ENCODE measurements at regions not wholly inside any gene's neighbourhood (a gene's known extent, or its start where the extent isn't known, plus 50 kb on each side); places are given as distances from the start of the nearest gene placed in this dataset.

DNA sequence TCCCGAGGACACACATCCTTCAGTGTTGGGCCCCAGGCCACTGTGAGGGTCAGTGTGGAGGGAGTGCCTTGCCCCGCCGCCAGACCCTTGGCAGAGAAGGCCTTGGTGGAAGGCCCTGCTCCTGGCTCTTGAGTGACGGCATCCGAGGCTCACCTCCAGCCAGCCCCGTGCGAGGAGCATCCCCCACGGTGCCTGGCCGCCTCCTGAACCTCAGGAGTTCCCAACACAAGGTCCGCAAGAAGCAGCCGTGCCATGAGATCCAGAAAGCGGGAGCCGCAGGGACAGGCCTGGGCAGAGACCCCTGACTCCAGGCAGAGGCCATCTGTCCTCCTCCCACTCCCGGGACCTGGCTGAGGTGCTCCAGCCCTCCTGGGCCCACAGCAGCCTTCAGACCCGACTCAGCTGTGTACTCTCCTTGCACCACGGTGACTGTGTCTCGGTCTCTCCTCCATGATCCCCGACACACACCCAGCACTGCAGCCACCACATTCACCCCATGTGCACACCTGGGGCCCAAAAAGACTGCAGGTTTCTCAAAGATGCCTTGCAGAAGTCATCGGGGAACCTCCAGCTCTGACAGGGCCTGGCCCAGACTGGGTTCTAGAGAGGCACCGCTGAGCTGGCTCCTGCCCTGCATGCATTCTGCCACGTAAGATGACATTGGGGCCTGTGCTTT is 870.2 kb downstream of the BRD1 start:
- DNase-seq (no peak), ATAC-seq (ENCODE audit: poor library complexity) (no peak)
- intact Hi-C loops (cut with DNase I): no loop called here

DNA sequence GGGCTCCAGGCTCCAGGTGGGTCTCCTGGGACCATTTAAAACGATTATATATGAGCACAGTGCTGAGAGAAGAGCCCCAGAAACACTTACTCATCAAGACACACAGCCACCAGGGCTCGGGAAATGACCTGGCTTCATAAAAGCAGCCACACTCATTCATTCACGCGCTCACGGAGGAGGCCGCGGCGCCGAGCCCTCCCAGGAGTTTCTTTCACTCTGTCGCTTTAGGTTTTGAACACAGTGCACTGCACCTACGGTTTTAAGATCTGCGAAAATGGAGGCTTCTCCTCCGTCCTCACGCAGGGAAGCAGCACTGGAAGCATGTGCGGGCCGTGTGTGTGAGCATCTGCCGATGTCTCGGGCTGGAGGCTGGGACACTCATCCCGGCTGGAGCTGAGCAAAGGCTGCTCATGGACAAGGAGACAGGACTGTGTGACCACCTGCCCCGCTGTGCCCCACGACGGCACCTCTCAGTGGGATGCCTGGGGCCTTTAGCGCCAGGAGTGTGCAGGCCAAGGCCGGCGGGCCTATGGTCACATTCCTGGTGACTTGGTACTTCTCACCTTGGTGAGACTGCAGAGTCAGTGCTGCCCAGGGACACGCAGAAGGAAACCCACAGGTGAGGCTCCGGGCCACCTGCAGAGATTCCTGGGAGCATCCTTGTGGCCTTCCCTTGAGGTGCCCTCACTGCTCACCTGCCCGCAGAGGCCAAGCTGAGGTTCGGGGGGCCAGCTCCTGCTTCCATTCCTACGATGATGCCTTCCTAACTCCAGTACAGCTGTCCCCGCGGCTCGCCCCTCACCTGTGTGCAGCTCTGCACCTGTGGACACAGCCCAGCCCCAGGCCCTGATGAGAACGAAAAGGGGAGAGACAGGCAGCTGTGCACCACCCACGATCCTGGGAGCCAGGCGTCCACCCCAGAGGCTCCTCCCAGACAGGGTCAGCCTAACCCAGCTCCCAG is 872.0 kb downstream of the BRD1 start:
- intact Hi-C loops (cut with DNase I): no loop called here
- DNase-seq (no peak), ATAC-seq (ENCODE audit: poor library complexity) (no peak)

- intact Hi-C loops (cut with DNase I): no loop called here
- ATAC-seq (ENCODE audit: poor library complexity) (no peak), DNase-seq (no peak)
Measured at GRCh38 chr22:48954781-48955311, 872.8 kb downstream of the BRD1 start.

GRCh38 chr22:48953830-48954229 is 873.8 kb downstream of the BRD1 start:
- DNase-seq: no peak
- intact Hi-C loops (cut with DNase I): no loop called here
- no peak for ATAC-seq (ENCODE audit: poor library complexity)

GRCh38 chr22:48953103-48953720 is 874.5 kb downstream of the BRD1 start:
- intact Hi-C loops (cut with DNase I): no loop called here
- DNase-seq: no peak
- no peak for ATAC-seq (ENCODE audit: poor library complexity)

GRCh38 chr22:48952256-48953102 is 875.2 kb downstream of the BRD1 start:
- intact Hi-C loops (cut with DNase I): no loop called here
- DNase-seq (no peak), ATAC-seq (ENCODE audit: poor library complexity) (no peak)

- intact Hi-C loops (cut with DNase I): no loop called here
- DNase-seq (no peak), ATAC-seq (ENCODE audit: poor library complexity) (no peak)
Measured at GRCh38 chr22:48951836-48952235, 875.8 kb downstream of the BRD1 start.

- ATAC-seq (ENCODE audit: poor library complexity) (no peak), DNase-seq (no peak)
- intact Hi-C loops (cut with DNase I): no loop called here
Measured at GRCh38 chr22:48950151-48950915, 877.3 kb downstream of the BRD1 start.

GRCh38 chr22:48949375-48950149 is 878.1 kb downstream of the BRD1 start:
- no peak for ATAC-seq (ENCODE audit: poor library complexity)
- no peak for DNase-seq
- intact Hi-C loops (cut with DNase I): no loop called here

- DNase-seq (no peak), ATAC-seq (ENCODE audit: poor library complexity) (no peak)
- intact Hi-C loops (cut with DNase I): no loop called here
Measured at GRCh38 chr22:48948575-48949170, 879.0 kb downstream of the BRD1 start.

GRCh38 chr22:48947636-48948035 is 880.0 kb downstream of the BRD1 start:
- DNase-seq (no peak), ATAC-seq (ENCODE audit: poor library complexity) (no peak)
- intact Hi-C loops (cut with DNase I): no loop called here

- DNase-seq: no peak
Measured at GRCh38 chr22:48945621-48946458, 881.8 kb downstream of the BRD1 start.

GRCh38 chr22:48944751-48945620 is 882.7 kb downstream of the BRD1 start:
- no peak for ATAC-seq (ENCODE audit: poor library complexity)
- intact Hi-C loops (cut with DNase I): no loop called here
- no peak for DNase-seq

More at GRCh38 chr22:48945621-48946458, 881.8 kb downstream of the BRD1 start:
- ATAC-seq (ENCODE audit: poor library complexity): no peak
- intact Hi-C loops (cut with DNase I): no loop called here

DNA sequence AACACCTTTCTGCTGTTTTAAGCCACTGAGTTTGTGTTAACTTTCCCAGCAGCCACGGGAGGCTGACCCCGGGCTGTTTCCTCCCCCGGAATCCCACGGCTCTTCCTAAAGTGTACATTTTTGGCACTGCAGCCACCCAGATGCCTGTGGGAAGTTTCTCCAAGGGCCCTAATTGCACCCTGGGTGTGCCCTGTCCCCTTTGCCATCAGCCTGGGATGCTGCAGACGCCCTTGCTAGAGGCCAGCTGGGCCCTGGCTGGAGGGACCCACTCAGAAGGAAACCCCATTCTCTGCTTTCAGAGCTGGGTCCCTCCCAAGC is 883.3 kb downstream of the BRD1 start:
- no peak for ATAC-seq (ENCODE audit: poor library complexity)
- intact Hi-C loops (cut with DNase I): no loop called here
- no peak for DNase-seq
